ENCODE measurements at regions not wholly inside any gene's neighbourhood (a gene's known extent, or its start where the extent isn't known, plus 50 kb on each side); places are given as distances from the start of the nearest gene placed in this dataset.

DNA sequence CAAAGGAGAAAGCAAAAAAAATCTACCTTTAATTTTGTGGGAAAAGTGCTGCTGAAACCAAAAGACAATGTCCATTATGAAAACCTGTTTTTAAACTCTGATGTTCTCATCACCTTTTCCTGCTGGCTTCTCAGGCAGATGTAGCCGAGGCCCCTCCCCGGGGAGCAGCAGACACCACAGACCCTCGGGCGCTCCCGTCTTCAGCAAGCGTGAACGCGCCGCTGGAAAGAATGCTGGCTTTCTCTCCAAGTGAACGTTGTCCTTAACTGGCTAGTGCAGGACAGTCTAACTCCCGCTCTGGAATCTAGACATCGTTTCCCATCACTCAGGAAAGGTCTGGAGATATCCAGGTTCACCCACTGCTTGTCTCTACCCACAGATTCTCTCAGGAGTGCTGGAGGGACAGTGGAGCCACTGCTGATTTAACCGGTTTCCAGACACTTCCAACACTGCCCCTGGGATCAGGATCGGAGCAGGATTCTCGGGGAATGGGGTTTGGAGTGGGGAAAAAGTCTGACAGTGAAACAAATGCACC, 211.2 kb downstream of the RBFOX3 start:
- TF ChIP-seq BHLHE40 (IDR thresholded peaks at IDR 0.05; ENCODE audit: borderline replicate concordance) (no peak), HDGF (IDR thresholded peaks at IDR 0.05; ENCODE audit: borderline replicate concordance) (no peak), L3MBTL2 (conservative IDR thresholded peaks at IDR 0.05) (no peak)
- POLR2A ChIA-PET = no interaction called here
- CTCF ChIA-PET = interaction anchor here (1.8 to 3.7 kb wide), 2 partner anchors 8 to 11 kb away, joined by 7 to 29 read pairs; no protein-coding TSS in a partner anchor
- DNase-seq (ENCODE audit: extremely low spot score) = no peak

DNA sequence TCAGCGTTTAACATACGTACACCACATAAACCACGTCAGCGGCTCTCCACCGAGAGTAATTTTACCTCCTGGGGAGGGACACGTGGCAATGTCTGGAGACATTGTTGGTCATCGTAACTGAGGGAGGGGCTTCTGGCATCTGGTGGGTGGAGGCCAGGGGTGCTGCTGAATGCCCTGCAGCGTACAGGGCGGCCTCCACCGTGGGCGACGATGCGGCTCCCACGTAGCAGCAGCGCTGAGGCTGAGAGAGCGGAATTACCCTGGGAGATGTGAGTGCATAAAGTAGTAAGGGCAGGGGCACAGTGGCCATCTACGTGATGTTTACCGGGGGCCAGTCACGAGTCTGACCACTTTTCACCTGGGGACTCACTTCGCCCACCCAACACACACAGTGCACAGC, 212.4 kb downstream of the RBFOX3 start:
- ChIA-PET POLR2A (no interaction called here), CTCF (no interaction called here)
- no peak for DNase-seq (ENCODE audit: extremely low spot score)
- TF ChIP-seq FOXA1 (IDR thresholded peaks at IDR 0.05) (no peak), ZNF384 (IDR thresholded peaks at IDR 0.05) (no peak), LEF1 (IDR thresholded peaks at IDR 0.05; ENCODE audit: borderline replicate concordance) (no peak), SUZ12 (IDR thresholded peaks at IDR 0.05) (no peak), HDGF (IDR thresholded peaks at IDR 0.05; ENCODE audit: borderline replicate concordance) (no peak), CTBP1 (IDR thresholded peaks at IDR 0.05; ENCODE audit: borderline replicate concordance) (no peak), ELF4 (IDR thresholded peaks at IDR 0.05) (no peak), BHLHE40 (IDR thresholded peaks at IDR 0.05; ENCODE audit: borderline replicate concordance) (no peak), ARNT (IDR thresholded peaks at IDR 0.05) (no peak)
- TF ChIP-seq, protein P1, sequence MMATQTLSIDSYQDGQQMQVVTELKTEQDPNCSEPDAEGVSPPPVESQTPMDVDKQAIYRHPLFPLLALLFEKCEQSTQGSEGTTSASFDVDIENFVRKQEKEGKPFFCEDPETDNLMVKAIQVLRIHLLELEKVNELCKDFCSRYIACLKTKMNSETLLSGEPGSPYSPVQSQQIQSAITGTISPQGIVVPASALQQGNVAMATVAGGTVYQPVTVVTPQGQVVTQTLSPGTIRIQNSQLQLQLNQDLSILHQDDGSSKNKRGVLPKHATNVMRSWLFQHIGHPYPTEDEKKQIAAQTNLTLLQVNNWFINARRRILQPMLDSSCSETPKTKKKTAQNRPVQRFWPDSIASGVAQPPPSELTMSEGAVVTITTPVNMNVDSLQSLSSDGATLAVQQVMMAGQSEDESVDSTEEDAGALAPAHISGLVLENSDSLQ (IDR thresholded peaks at IDR 0.05) = no peak

DNA sequence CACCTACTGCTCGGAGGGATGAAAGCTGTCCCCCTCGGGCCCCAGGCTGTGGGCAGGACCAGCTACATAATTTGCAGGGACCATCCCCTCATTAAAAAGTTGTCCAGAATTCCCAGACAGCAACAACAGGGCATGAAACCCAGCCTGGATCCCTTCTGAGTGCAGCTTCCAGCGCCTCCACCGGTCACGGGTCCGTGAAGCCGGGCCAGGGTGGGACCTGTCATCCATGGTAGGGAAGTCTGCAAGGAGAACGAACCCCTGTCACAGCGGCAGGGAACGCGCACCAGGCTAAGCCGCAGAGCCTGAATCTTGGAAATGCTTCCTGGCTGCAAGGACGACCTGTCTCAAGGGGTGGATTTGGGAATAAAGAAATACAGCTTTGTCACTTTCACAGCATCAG, 214.2 kb downstream of the RBFOX3 start:
- TF ChIP-seq ARNT (IDR thresholded peaks at IDR 0.05) (no peak), ELF4 (IDR thresholded peaks at IDR 0.05) (no peak), CTBP1 (IDR thresholded peaks at IDR 0.05; ENCODE audit: borderline replicate concordance) (no peak), FOXA1 (IDR thresholded peaks at IDR 0.05) (no peak), BHLHE40 (IDR thresholded peaks at IDR 0.05; ENCODE audit: borderline replicate concordance) (no peak), TARDBP (IDR thresholded peaks at IDR 0.05) (no peak), HDGF (IDR thresholded peaks at IDR 0.05; ENCODE audit: borderline replicate concordance) (no peak), FOXM1 (IDR thresholded peaks at IDR 0.05; ENCODE audit: borderline replicate concordance) (no peak), FOXK2 (IDR thresholded peaks at IDR 0.05) (no peak), SUZ12 (IDR thresholded peaks at IDR 0.05) (no peak), NFRKB (IDR thresholded peaks at IDR 0.05) (no peak)
- TF ChIP-seq, protein P1 (IDR thresholded peaks at IDR 0.05) = no peak
- CTCF ChIA-PET = interaction anchor here (0.7 to 1.0 kb wide), 5 partner anchors 11 to 354 kb away, joined by 3 to 5 read pairs (median 3); no protein-coding TSS in a partner anchor
- DNase-seq (ENCODE audit: extremely low spot score) = no peak
- POLR2A ChIA-PET = no interaction called here

GRCh38 chr17:79395545-79395944, 215.3 kb downstream of the RBFOX3 start:
- TF ChIP-seq TARDBP (IDR thresholded peaks at IDR 0.05) = no peak
- TF ChIP-seq CTBP1 (IDR thresholded peaks at IDR 0.05; ENCODE audit: borderline replicate concordance) = no peak
- no peak for TF ChIP-seq SP1 (IDR thresholded peaks at IDR 0.05)
- no peak for TF ChIP-seq FOXM1 (IDR thresholded peaks at IDR 0.05; ENCODE audit: borderline replicate concordance)
- no peak for TF ChIP-seq LEF1 (IDR thresholded peaks at IDR 0.05; ENCODE audit: borderline replicate concordance)
- TF ChIP-seq ELF4 (IDR thresholded peaks at IDR 0.05) = no peak
- no peak for TF ChIP-seq L3MBTL2 (conservative IDR thresholded peaks at IDR 0.05)
- TF ChIP-seq ZNF384 (IDR thresholded peaks at IDR 0.05) = no peak
- no peak for TF ChIP-seq NFRKB (IDR thresholded peaks at IDR 0.05)
- TF ChIP-seq FOXK2 (IDR thresholded peaks at IDR 0.05) = no peak
- TF ChIP-seq FOXA1 (IDR thresholded peaks at IDR 0.05) = no peak
- TF ChIP-seq, protein P1 (IDR thresholded peaks at IDR 0.05) = no peak
- TF ChIP-seq BHLHE40 (IDR thresholded peaks at IDR 0.05; ENCODE audit: borderline replicate concordance) = no peak
- no peak for TF ChIP-seq ARNT (IDR thresholded peaks at IDR 0.05)
- TF ChIP-seq HDGF (IDR thresholded peaks at IDR 0.05; ENCODE audit: borderline replicate concordance) = no peak
- TF ChIP-seq SUZ12 (IDR thresholded peaks at IDR 0.05) = no peak
- no peak for DNase-seq (ENCODE audit: extremely low spot score)
- POLR2A ChIA-PET = no interaction called here
- CTCF ChIA-PET = no interaction called here

DNA sequence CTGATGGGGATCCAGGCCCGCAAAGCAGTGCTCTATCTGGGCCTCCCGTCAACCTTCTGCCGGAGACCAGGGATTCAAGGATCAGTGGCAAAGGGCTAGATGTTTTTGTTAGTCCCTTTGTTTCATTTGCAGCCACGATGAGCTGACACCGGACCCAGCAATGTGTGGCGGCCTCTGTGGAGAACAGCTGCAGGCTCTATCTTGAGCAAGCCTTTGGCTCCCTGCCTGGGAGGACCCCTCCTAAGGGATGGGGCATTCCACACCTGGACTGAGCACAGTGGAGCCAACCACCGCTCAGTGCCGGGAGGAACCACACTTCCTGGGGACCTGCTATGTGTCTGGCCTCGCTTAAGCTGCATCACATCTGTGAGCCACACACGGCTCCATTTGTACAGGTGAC, 215.8 kb downstream of the RBFOX3 start:
- ChIA-PET POLR2A (no interaction called here), CTCF (no interaction called here)
- TF ChIP-seq LEF1 (IDR thresholded peaks at IDR 0.05; ENCODE audit: borderline replicate concordance) (no peak), ZNF384 (IDR thresholded peaks at IDR 0.05) (no peak), ARNT (IDR thresholded peaks at IDR 0.05) (no peak), NFRKB (IDR thresholded peaks at IDR 0.05) (no peak), CTBP1 (IDR thresholded peaks at IDR 0.05; ENCODE audit: borderline replicate concordance) (no peak), BHLHE40 (IDR thresholded peaks at IDR 0.05; ENCODE audit: borderline replicate concordance) (no peak), L3MBTL2 (conservative IDR thresholded peaks at IDR 0.05) (no peak), FOXK2 (IDR thresholded peaks at IDR 0.05) (no peak), SUZ12 (IDR thresholded peaks at IDR 0.05) (no peak), TARDBP (IDR thresholded peaks at IDR 0.05) (no peak), SP1 (IDR thresholded peaks at IDR 0.05) (no peak), HDGF (IDR thresholded peaks at IDR 0.05; ENCODE audit: borderline replicate concordance) (no peak), FOXM1 (IDR thresholded peaks at IDR 0.05; ENCODE audit: borderline replicate concordance) (no peak)
- TF ChIP-seq, protein P1 (IDR thresholded peaks at IDR 0.05) = no peak
- no peak for DNase-seq (ENCODE audit: extremely low spot score)
